ENCODE measurements at regions not wholly inside any gene's neighbourhood (a gene's known extent, or its start where the extent isn't known, plus 50 kb on each side); places are given as distances from the start of the nearest gene placed in this dataset.

GRCh38 chr3:71879089-71879488, 94.1 kb upstream of the PROK2 start:
- Histone ChIP-seq H2AFZ (ENCODE audit: low read length) (no peak overlapping the region), H4K5ac (ENCODE audit: insufficient read length, low read depth, low read length) (no peak overlapping the region), H3K56ac (ENCODE audit: insufficient read length, low read depth, low read length) (no peak overlapping the region), H3K14ac (ENCODE audit: insufficient read depth, low read length) (no peak overlapping the region), H3K9me3 (ENCODE audit: control insufficient read depth, low read depth, low read length) (no peaks in the 10 kb centered on the region), H2BK120ac (ENCODE audit: low read depth, low read length, poor library complexity, severe bottlenecking) (no peak overlapping the region), H3K27ac (ENCODE audit: insufficient read length, low read depth, low read length) (no peak overlapping the region), H2BK12ac (ENCODE audit: insufficient read length, low read depth, low read length) (no peak overlapping the region), H3K79me2 (ENCODE audit: insufficient read depth, low read length) (no peaks in the 10 kb centered on the region), H2BK20ac (ENCODE audit: low read depth, low read length, poor library complexity, severe bottlenecking) (no peak overlapping the region), H2BK5ac (ENCODE audit: insufficient read length, low read length) (no peak overlapping the region), H3K23me2 (ENCODE audit: insufficient read length, low read depth, low read length, poor library complexity, severe bottlenecking) (no peaks in the 10 kb centered on the region), H4K8ac (replicated peaks; ENCODE audit: insufficient read length, low read depth, low read length) (no peak overlapping the region), H3K4me1 (ENCODE audit: insufficient read depth, low read length) (peaks cover 8% of the 10 kb centered on the region), H3K9ac (ENCODE audit: extremely low read depth, insufficient read length, low read length) (no peak overlapping the region), H4K20me1 (ENCODE audit: control insufficient read depth, insufficient read depth, insufficient read length) (no peaks in the 10 kb centered on the region), H3K79me1 (ENCODE audit: insufficient read depth, low read depth, low read length, poor library complexity, severe bottlenecking) (no peaks in the 10 kb centered on the region), H3K27me3 (ENCODE audit: insufficient read depth, low read length) (no peaks in the 10 kb centered on the region), H4K91ac (ENCODE audit: insufficient read length, low read depth, low read length) (no peak overlapping the region), H2AK5ac (ENCODE audit: insufficient read length, low read length) (no peak overlapping the region), H3T11ph (ENCODE audit: low read length) (no peak overlapping the region), H3K4me2 (ENCODE audit: insufficient read depth, insufficient read length, low read length) (no peak overlapping the region), H3K4ac (ENCODE audit: low read depth, low read length) (no peak overlapping the region), H3K23ac (ENCODE audit: insufficient read length, low read depth, low read length) (no peak overlapping the region), H3K18ac (ENCODE audit: insufficient read length, low read depth, low read length) (no peak overlapping the region), H2BK15ac (ENCODE audit: low read depth, low read length) (no peak overlapping the region)
- no peak for DNase-seq
- Mint-ChIP-seq H3K36me3 (ENCODE audit: insufficient read depth in 1 of 3, low read depth in 3 of 3) (no peaks in the 10 kb centered on the region), H3K4me3 (no peak overlapping the region), H3K27ac (no peak overlapping the region), H3K4me1 (peaks cover 33 to 36% of the 10 kb centered on the region in 2 experiments), H3K9me3 (no peaks in the 10 kb centered on the region; a peak in 1 of 5 replicates), H3K27me3 (ENCODE audit: low read depth) (no peaks in the 10 kb centered on the region)
- no CpG with 5 or more reads among the region's 9 CpGs for WGBS (ENCODE audit: extremely low coverage, insufficient read length, low lambda C conversion rate)
- peak; percentile 39; the same call in 2 of the 3 replicates for TF ChIP-seq CTCF (conservative IDR thresholded peaks at IDR 0.05)

Data from H9 (cell line).